Nephron progenitor cell (in vitro differentiated cells): ENCODE measurements at regions not wholly inside any gene's neighbourhood (a gene's known extent, or its start where the extent isn't known, plus 50 kb on each side); places are given as distances from the start of the nearest gene placed in this dataset.
A peak's percentile ranks its signal among the peaks of the same experiment; 100 is the strongest.

Source experiments
- DNase-seq: peaks from one replicate; pipeline ENCODE4 v3.0.0; 2021
- H3K27ac Mint-ChIP-seq: 2 replicates; pipeline ENCODE4 v1.8.0; 2021; ENCODE audit warnings: mild to moderate bottlenecking, moderate library complexity, mixed read lengths
- H3K27me3 Mint-ChIP-seq: 2 replicates; pipeline ENCODE4 v1.8.0; 2021; ENCODE audit warnings: mild to moderate bottlenecking, low read depth, mixed read lengths; ENCODE audit not compliant: poor library complexity
- H3K36me3 Mint-ChIP-seq: 2 replicates; pipeline ENCODE4 v1.8.0; 2021; ENCODE audit warnings: low read depth, mixed read lengths
- H3K4me1 Mint-ChIP-seq: 2 replicates; pipeline ENCODE4 v1.8.0; 2021; ENCODE audit warnings: mixed read lengths
- H3K4me3 Mint-ChIP-seq: 2 replicates; pipeline ENCODE4 v1.8.0; 2021; ENCODE audit warnings: mild to moderate bottlenecking, moderate library complexity, mixed read lengths
- H3K9me3 Mint-ChIP-seq: 2 replicates; pipeline ENCODE4 v1.8.0; 2021; ENCODE audit warnings: mild to moderate bottlenecking, moderate library complexity, mixed read lengths
- CTCF ChIP-seq: fragments of 200-600 bp; sonication (generic); IDR thresholded peaks from 2 replicates; pipeline ENCODE4 v1.5.0; 2021; ENCODE audit warnings: antibody characterized with exemption

GRCh38 chr18:39681061-39681460 lies 2115.5 kb upstream of the CELF4 start:
- Mint-ChIP-seq H3K27me3 (no peaks in the 10 kb centered on the region), H3K9me3 (no peaks in the 10 kb centered on the region), H3K36me3 (no peaks in the 10 kb centered on the region)

GRCh38 chr18:39675906-39676305 lies 2110.3 kb upstream of the CELF4 start:
- Mint-ChIP-seq H3K9me3 (no peaks in the 10 kb centered on the region), H3K36me3 (no peaks in the 10 kb centered on the region), H3K27me3 (no peaks in the 10 kb centered on the region), H3K4me1 (peaks cover 9% of the 10 kb centered on the region), H3K4me3 (no peak overlapping the region), H3K27ac (no peak overlapping the region)
- no peak for DNase-seq
- TF ChIP-seq CTCF = no peak

More at GRCh38 chr18:39681061-39681460, 2115.5 kb upstream of the CELF4 start:
- no peak overlapping the region for H3K4me3 Mint-ChIP-seq
- TF ChIP-seq CTCF = no peak
- peaks cover 24% of the 10 kb centered on the region for H3K4me1 Mint-ChIP-seq
- DNase-seq = no peak
- no peak overlapping the region for H3K27ac Mint-ChIP-seq

GRCh38 chr18:39675368-39675767 lies 2109.8 kb upstream of the CELF4 start:
- peaks cover 6% of the 10 kb centered on the region for H3K4me1 Mint-ChIP-seq
- H3K9me3 Mint-ChIP-seq = no peaks in the 10 kb centered on the region
- H3K4me3 Mint-ChIP-seq = no peak overlapping the region
- DNase-seq = no peak
- H3K36me3 Mint-ChIP-seq = no peaks in the 10 kb centered on the region
- TF ChIP-seq CTCF = no peak
- H3K27ac Mint-ChIP-seq = peak overlapping the region; percentile 88
- H3K27me3 Mint-ChIP-seq = no peaks in the 10 kb centered on the region

- no peak for DNase-seq
- Mint-ChIP-seq H3K9me3 (no peaks in the 10 kb centered on the region), H3K36me3 (no peaks in the 10 kb centered on the region), H3K27me3 (no peaks in the 10 kb centered on the region), H3K4me3 (no peak overlapping the region), H3K27ac (no peak overlapping the region), H3K4me1 (peaks cover 6% of the 10 kb centered on the region)
- no peak for TF ChIP-seq CTCF
Observed at GRCh38 chr18:39672171-39672570, 2106.6 kb upstream of the CELF4 start.

- TF ChIP-seq CTCF = no peak
- Mint-ChIP-seq H3K9me3 (no peaks in the 10 kb centered on the region), H3K4me1 (no peaks in the 10 kb centered on the region), H3K4me3 (no peak overlapping the region), H3K36me3 (no peaks in the 10 kb centered on the region), H3K27me3 (no peaks in the 10 kb centered on the region), H3K27ac (no peak overlapping the region)
- DNase-seq = no peak
Observed at GRCh38 chr18:39667905-39668304, 2102.3 kb upstream of the CELF4 start.

- H3K4me3 Mint-ChIP-seq = no peak overlapping the region
- no peaks in the 10 kb centered on the region for H3K27me3 Mint-ChIP-seq
- no peaks in the 10 kb centered on the region for H3K4me1 Mint-ChIP-seq
- no peaks in the 10 kb centered on the region for H3K36me3 Mint-ChIP-seq
- peak overlapping the region; percentile 34 for H3K27ac Mint-ChIP-seq
- no peaks in the 10 kb centered on the region for H3K9me3 Mint-ChIP-seq
- no peak for TF ChIP-seq CTCF
- DNase-seq = no peak
Observed at GRCh38 chr18:39666541-39666940, 2100.9 kb upstream of the CELF4 start.
